ENCODE measurements at regions not wholly inside any gene's neighbourhood (a gene's known extent, or its start where the extent isn't known, plus 50 kb on each side); places are given as distances from the start of the nearest gene placed in this dataset.

DNA sequence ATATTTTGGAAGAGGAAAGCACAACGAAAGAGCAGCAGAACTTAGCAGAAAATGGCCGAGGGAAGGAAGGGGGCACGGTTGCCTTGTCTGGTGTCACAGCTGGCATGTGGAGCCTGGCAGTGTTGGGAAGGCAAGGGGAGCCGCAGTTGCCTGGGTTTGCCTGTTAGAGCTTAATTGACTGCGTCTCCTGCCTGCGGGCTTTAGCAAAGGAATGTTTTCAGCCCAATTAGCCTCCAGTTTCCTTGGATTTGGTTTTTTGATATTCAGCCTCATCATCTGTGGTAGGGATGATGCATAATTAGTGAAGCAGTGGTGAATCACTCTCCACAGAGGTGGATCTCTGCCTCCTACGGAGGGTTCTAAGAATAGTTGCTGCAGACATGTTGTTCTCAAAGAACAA, 832.6 kb downstream of the QKI start:
- DNase-seq: no peak
- ATAC-seq: no peak
- intact Hi-C loops (cut with DNase I): no loop called here

DNA sequence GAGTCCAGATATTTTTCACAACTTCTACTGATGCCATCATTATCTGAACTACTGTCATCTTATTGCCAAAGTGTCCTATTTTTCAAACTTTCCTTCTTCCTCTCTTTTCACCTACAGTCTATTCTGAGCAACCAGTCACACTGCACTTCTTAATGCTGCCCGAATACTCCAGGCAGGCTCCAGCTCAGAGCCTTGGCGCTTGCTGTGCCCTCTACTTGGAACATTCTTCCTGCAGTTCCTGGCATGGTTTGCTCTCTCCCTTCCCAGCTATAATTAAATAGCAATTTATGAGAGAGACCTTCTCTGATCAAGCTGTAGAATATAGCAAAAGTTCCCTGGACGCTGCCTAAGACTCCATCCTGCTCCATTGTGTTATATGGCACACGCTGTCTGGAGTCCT, 831.6 kb downstream of the QKI start:
- intact Hi-C loops (cut with DNase I): no loop called here
- no peak for ATAC-seq
- DNase-seq: no peak

DNA sequence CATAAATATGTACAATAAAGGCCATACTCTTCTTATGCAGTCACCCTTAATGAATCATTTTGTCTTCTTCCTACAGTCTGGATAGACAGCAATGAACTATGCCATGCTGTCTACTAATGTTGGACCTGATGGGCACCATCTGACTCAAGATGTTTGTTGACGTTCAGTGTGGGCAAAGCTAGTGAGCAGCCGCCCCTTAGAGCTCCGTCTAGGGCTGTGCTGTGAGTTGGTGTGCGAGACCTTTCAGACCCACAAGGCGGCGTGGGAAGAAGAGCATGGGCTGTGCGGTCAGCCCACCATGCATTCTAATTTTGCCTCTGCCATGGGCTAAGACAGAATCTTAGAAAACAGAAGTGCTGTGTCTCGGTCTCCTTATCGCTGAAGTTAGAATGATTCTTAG, 829.4 kb downstream of the QKI start:
- intact Hi-C loops (cut with DNase I): no loop called here
- no peak for DNase-seq
- ATAC-seq: no peak

DNA sequence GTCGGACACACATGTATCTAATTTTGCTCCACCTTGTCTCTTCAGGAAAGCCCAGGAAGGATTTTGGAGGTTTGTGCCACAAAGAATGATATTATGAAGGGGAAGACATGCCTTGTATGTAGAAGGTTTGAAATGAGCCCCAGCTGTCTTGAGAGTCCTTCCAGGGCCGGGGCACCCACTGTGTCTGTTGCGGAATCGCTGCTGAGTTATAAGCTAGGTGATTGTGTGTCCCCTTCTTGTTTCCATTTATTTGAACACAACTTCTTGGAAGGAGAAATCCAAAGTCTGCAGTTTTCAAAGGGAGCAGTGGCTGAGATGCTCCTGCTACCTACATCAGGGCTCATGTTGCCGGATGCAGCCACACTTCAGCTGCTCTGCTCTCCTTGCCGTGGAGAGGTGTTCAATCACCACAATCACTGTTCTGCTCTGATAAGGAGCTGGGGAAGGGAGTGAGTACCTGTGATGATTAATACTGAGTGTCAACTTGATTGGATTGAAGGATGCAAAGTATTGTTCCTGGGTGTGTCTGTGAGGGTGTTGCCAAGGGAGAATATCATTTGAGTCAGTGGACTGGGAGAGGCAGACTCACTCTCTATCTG, 828.6 kb downstream of the QKI start:
- DNase-seq (no peak), ATAC-seq (no peak)
- intact Hi-C loops (cut with DNase I): no loop called here

DNA sequence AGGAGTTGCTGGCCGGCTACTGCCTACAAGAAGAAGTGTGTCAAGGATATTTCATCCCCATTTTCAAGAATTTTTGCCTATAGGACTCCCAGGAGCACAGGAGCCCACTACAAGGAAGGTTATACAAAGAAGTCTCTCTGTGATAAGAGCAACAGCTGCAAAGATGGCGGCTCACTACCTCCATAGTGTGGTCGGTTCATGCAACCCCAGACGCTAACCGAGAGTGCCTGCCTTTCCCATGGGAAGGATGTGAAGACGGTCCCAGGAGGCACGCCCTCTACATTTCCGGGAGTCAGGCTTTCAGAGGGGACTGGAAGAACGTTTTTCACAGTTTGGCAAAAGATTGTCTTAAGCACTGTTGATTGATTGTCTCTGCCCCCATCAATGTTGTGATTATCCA, 816.3 kb downstream of the QKI start:
- DNase-seq: no peak
- ATAC-seq: no peak
- intact Hi-C loops (cut with DNase I): no loop called here

DNA sequence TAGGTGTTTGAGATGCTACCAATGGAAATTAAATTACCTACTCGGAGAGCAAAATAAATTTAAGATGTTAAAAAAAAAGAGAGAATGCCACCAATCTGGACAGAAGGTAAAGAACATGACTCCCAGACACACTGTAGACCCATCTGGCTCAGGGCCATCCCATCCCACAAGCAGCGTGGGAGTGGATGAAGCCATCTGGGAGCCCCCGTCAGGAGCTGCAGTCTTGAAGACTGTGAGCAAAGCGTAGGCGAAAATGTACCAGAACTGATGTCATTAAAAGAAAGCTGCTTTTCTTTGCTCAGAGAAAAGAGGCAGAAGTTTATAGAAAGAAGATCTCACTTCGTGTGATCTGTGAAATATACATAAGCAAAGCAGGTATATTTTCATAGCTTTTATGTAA, 815.7 kb downstream of the QKI start:
- DNase-seq: no peak

DNA sequence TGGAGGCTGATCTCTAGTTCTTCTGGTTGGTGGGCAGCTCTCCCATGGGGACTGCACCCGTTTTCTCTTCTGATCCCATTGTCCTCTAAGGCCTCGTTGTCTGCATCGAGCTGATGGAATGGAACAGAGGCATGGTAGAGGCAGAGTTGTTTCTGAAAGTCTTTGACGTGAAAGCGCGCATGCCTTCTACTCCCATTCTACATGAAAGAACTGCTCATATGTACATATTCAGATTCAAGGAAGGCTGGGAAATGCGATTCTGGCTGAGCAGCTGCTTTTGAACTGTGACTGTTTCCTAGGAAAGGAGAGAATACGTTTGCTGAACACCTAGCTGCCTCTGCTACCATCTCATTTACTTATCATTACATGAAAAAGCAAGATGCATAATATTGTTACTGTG, 815.2 kb downstream of the QKI start:
- DNase-seq (no peak), ATAC-seq (no peak)
- intact Hi-C loops (cut with DNase I): no loop called here

More for the DNA sequence above, 815.7 kb downstream of the QKI start:
- ATAC-seq: no peak
- intact Hi-C loops (cut with DNase I): no loop called here

DNA sequence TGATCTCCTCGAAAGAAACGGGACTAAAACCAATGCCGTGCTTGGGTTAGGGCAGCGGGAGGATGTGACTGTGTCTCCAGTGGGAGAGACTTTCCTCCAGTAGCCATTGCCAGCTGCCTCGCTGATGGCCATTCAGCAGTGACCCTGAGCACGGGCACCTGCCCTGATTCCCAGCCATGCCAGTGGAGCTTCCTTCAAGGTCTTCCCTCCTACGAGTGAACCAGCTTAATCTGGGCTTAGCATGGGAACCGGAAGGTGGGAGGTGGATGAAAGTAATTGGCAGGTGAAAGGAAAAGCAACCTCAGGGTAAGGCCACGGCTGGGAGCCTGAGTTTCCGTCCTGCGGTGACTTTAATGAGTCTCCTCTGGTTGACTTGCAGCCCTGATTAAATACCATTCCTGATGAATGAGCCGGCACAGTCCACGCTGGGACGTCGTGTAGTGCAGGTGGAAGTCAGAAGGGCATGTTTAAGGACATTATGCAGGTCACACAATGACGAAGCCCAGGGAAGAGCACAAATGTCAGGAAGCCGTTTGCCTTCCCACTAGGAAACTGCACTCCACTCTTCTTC, 813.5 kb downstream of the QKI start:
- ATAC-seq (no peak), DNase-seq (no peak)
- intact Hi-C loops (cut with DNase I): no loop called here

DNA sequence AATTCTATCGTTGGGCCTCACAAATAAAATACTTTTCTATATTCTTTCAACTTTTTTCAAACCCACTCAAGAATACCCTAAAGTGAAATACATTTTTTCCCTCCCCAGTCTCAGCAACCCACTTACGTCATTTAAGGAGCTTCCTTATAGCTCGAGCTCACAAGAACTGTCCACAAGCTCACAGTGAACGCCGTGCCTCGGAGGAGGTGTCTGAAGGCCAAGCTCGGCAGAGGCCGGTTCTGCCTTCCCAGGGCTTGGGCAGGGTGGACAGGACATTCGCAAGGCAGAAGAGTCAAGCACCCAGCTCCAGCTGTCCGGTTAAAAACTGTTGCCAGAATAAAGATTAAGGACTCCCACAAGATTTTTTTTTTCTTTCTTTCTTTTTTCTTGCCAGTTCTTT, 802.3 kb downstream of the QKI start:
- no peak for DNase-seq
- ATAC-seq: peak in 1 of 2 donors; percentile 24
- intact Hi-C loops (cut with DNase I): no loop called here

DNA sequence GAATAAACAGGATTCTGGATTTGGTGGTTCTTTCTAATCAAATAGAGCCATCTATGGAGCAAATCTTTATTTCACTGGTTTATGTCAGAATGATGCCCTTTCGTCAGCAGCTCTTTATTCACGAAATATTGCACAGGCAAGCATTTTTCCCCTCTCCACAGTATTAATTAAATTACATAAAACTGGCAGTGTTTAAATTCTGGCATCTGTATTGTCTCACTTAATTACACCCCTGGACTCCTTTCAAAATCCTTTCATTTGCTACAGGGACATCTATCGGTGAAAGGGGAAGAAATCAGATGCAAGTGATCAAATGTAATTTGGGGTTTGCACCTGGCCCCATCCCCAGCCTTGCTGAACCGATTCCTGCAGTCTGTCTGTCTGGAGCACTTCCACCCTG, 801.9 kb downstream of the QKI start:
- no peak for ATAC-seq
- DNase-seq: no peak
- intact Hi-C loops (cut with DNase I): no loop called here

DNA sequence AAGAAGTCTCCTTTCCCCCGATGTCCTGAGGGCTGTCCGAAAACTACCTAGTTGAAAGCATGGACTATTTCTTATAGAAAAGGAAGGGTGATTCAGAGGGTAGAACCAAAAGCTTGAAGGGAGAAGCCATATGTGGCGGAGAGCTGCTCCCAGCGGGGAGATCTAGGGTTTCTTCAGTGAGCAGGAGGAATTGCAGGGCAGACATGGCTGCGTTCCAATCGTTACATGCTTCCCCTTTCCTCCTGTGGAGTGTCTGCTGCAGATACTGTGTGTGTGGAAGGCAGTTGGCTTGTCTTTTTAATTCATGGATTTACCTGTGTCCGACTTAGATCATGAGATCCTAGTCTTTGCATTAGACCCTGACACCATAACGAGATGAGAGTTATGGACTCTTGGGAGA, 799.5 kb downstream of the QKI start:
- no peak for DNase-seq
- intact Hi-C loops (cut with DNase I): no loop called here
- ATAC-seq: no peak

DNA sequence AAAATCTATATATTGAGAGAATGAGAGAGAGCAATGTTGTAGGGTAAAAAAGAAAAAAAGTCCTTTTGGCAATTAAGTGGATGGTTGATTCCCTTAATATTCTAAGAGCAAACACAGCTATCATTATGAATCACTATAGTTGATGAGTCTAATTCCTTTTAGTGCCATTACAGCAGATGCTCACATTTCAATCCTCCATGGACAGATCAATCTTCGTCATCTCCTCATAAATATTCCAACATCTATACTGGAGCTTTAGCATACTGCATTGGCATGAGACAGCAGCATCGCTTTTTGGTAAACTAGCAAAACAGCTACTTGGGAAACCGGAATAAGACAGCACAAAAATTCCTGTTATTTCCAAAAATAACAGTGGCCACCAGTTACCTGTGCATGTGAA, 796.7 kb downstream of the QKI start:
- intact Hi-C loops (cut with DNase I): no loop called here
- ATAC-seq (no peak), DNase-seq (no peak)

DNA sequence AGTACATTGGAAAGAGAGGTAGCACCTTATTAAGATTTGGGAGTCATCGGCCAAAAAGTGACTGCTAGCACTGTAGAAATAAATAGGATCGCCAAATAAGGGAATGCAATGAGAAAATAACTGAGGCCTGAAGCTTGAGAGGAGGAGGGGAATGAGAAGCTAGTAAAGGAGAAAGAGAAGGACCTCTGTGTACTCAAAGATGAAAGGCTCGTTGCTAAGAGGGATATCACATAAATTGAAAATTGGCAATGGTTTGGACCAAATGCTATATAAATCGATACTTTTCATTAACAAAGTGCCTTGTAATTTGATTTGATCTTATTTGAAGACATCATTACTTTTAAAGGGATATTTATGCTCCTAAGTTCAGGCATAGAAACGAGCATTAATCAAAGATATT, 796.3 kb downstream of the QKI start:
- intact Hi-C loops (cut with DNase I): no loop called here
- DNase-seq (no peak), ATAC-seq (no peak)

DNA sequence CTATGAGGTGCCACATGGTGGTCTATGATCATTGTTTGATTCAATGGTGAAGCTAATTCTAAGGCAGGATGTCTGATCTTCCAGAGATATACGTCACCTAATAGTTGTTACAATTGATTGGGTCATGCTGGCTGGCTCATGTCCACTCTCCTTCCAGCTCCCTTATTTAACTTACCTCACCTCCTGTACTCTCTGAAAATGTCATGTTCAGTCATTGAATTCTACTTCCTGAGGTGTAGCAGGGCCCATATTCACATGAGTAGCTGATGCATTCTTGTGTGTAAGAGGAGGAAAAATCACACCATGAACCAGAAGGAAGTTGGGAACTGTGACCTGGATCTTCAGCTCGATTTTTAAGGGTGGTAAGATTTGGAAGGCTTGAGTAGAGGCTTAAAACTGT, 795.8 kb downstream of the QKI start:
- ATAC-seq: no peak
- intact Hi-C loops (cut with DNase I): no loop called here
- DNase-seq: no peak

DNA sequence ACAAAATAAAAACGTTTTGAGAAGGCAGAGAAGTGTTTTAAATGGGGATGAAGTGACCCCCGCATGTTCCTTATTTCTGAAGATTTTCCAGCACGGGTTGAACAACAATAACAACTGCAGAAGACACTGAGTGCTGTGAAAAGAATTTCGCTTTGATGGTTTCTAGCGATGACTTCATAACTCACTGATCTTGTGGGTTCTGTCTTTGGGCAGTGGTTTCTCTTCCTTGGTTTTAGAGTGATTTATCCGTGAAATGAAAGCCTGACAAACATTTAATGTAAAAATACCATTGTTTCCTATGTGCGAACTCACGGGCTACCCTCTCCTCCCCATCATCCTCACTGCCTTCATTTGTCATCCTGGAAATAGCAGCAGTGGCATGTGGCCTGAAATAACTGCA, 793.9 kb downstream of the QKI start:
- ATAC-seq (no peak), DNase-seq (no peak)
- intact Hi-C loops (cut with DNase I): no loop called here

DNA sequence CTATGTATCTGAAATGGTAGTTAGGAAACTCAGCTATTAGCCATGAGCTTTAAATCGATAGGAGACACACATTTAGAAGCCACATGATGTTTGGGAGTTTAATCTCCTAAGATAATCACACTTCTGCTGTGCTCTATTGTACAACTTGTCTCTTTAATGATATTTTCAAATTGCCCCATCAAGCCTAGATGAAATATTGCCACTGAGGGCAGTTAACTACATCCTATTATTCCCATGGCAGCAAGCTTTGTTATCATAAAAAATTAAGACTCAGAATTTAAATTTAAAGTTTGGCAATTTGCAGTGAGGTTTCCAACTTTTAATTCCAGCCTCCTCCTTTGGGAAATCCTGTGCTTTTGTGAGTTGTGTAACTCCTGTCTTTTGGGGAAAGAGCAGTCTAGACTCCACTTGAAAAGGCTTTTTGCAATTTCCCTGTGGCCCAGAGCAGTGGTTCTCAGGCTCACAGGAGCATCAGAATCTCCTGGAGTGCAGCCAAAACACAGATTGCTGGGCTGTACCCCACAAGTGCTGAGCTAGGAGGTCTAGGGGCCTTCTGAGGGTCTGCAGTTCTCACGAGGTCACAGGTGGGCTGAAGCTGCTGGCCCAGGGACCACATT, 792.4 kb downstream of the QKI start:
- ATAC-seq: peak in 1 of 2 donors; percentile 19
- intact Hi-C loops (cut with DNase I): no loop called here

DNA sequence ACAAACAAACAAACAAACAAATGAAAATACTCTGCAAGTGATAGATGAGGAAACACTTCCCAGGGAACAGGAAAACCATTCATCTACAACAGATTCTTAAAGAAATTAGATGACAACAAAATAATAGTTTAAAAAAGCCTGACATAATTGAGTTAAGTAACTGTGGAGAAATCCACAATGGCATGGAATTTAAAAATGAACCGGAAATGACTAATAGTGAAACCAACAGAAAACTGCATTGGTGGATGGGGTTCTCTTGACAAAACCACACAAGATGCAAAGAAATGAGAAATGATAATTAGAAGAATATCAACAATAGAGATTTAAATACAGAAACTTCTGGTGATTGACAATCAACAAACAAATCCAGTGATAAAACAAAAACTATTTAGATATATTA, 785.6 kb downstream of the QKI start:
- intact Hi-C loops (cut with DNase I): no loop called here
- no peak for DNase-seq
- ATAC-seq: no peak

More for the DNA sequence above, 792.4 kb downstream of the QKI start:
- no peak for DNase-seq

DNA sequence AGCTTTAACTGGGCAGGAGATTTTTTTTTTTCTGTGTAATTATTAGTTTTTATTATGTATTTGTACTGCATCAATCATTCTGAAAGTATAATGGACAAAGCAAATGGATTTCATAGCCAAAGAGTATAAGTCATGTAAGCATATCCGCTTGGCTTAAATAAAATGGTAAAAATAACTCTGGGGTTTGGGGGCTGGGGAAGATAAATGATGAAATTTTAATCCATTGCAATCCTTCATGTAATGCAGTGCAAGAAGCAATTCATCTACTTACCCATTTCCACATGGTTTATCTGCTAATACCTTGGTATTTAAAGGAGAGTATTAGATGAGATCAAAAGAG, 781.4 kb downstream of the QKI start:
- ATAC-seq: no peak
- intact Hi-C loops (cut with DNase I): no loop called here
- DNase-seq: no peak

DNA sequence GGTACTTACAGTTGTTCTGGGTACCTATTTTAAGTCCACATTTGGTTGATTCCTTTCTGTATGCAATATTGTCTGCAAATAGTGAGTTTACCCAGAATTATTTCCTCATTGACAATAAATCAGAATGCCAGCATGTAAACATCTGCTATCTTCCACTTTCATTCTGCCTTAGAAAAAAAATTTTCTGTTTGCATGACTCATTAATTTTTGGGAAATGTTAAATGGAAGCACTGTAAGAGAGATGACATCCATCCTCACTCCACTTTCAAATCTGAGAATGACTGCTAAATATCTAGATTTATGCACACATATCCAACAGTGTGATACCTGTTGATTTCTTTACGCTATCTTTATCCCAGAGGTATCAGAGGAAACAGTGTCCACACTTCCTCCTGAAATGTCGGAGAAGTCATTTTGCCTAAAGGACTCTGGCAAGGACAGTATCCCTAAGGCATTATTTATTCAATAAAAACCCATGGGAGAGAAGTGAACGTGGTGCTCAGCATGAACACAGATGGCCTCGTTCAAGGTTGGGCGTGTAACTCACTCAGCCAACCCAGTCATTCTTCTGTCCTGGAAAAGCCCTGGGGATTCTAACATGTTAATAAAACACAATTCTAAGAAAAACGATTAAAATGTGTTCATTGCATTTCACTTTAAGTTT, 780.9 kb downstream of the QKI start:
- peak; percentile 30 to 44 for ATAC-seq
- intact Hi-C loops (cut with DNase I): no loop called here
- no peak for DNase-seq

DNA sequence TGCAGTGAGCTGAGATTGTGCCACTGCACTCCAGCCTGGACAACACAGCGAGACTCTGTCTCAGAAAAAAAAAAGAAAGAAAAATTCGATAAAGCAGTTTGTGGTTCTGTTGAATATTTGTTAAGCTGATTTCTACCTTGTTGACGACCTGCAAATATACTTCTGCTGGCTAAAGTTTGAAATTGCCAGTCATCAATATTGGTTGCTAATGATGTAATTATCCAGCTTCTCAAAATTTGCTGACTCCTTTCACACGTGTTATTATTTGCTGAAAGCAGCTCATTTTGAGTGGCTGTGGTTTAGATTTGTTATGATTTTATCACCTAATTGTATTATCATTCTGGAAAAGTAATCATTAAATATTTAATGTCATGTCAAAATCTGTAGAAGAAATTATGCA, 774.3 kb downstream of the QKI start:
- intact Hi-C loops (cut with DNase I): no loop called here
- DNase-seq (no peak), ATAC-seq (no peak)

DNA sequence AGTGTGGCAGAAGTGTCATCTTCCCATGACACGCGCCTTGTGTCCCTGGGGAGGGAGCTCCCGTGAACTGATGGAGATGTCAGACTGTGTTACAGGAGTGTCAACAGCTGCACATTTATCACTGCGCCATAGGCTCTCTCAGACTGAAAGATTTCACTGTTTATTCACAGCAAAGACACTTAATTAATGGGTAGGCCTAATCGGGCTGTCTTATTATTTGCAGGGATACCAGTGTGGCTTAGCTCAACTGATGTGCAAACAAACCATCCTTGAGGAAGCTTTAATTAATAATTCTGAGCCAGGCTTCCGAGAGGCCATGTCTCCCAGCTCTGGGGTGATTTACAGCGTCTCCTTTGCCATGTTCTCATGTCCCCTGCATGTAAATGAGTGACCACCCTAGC, 771.0 kb downstream of the QKI start:
- no peak for ATAC-seq
- intact Hi-C loops (cut with DNase I): no loop called here

More for the DNA sequence above, 771.0 kb downstream of the QKI start:
- no peak for DNase-seq
